Tibial nerve (tissue), 4 donors: ENCODE measurements at regions not wholly inside any gene's neighbourhood (a gene's known extent, or its start where the extent isn't known, plus 50 kb on each side); places are given as distances from the start of the nearest gene placed in this dataset.

Experiments used
- CTCF ChIP-seq, 5 experiments: fragments of 200-600 bp in 3 of 5; fragments of 450-650 bp in 2 of 5; sonication (generic) in 3 of 5; IDR thresholded peaks; one replicate each; pipeline ENCODE4 v1.5.1; 2016 to 2019; ENCODE audit warnings: antibody characterized with exemption in 5 of 5, mild to moderate bottlenecking in 3 of 5, moderate library complexity in 2 of 5
- EP300 ChIP-seq, 2 donors: sonication (generic); formaldehyde crosslinking; IDR thresholded peaks; one replicate each; pipeline ENCODE4 v1.6.1; 2017; ENCODE audit warnings: antibody characterized with exemption in 2 of 2, mild to moderate bottlenecking in 1 of 2
- POLR2A ChIP-seq, 2 donors: fragments of 450-650 bp; IDR thresholded peaks; one replicate each; pipeline ENCODE4 v1.6.1; 2017; ENCODE audit warnings: antibody characterized with exemption in 2 of 2, mild to moderate bottlenecking in 2 of 2, moderate library complexity in 2 of 2

GRCh38 chr12:58051378-58051777 is 110.0 kb downstream of the ATP23 start:
- TF ChIP-seq CTCF (IDR thresholded peaks at IDR 0.05) (no peak), POLR2A (IDR thresholded peaks at IDR 0.05) (no peak), EP300 (IDR thresholded peaks at IDR 0.05) (no peak)
